Activated CD4-positive, alpha-beta T cell treated with anti-CD3 and anti-CD28 coated beads for 36 hours (primary cell): ENCODE measurements at regions not wholly inside any gene's neighbourhood (a gene's known extent, or its start where the extent isn't known, plus 50 kb on each side); places are given as distances from the start of the nearest gene placed in this dataset.

Experiments
- ATAC-seq: fragments of 200-7000 bp; cut with Tn5 transposase; one replicate; pipeline ENCODE4 v1.10.0; 2021; ENCODE audit warnings: mild to moderate bottlenecking, moderate library complexity
- CTCF ChIA-PET: fragments of 350-600 bp; sonication (Branson Sonifier 250); formaldehyde crosslinking; loops from one replicate; lab custom pipeline; 2021; ENCODE audit warnings: antibody characterized with exemption; lab: Charles Lee
- POLR2A ChIA-PET: fragments of 350-600 bp; sonication (Branson Sonifier 250); formaldehyde crosslinking; loops from one replicate; lab custom pipeline; 2021; ENCODE audit warnings: antibody characterized with exemption, inconsistent platforms; lab: Charles Lee
- DNase-seq: peaks from one replicate; pipeline ENCODE4 v3.0.0-alpha.2; 2020
- H3K27ac Mint-ChIP-seq: one replicate; pipeline ENCODE4 v1.8.0; 2021; ENCODE audit warnings: mixed read lengths
- H3K27me3 Mint-ChIP-seq: one replicate; pipeline ENCODE4 v1.8.0; 2021; ENCODE audit warnings: mixed read lengths
- H3K36me3 Mint-ChIP-seq: one replicate; pipeline ENCODE4 v1.8.0; 2021; ENCODE audit warnings: low read depth, mixed read lengths
- H3K4me1 Mint-ChIP-seq: one replicate; pipeline ENCODE4 v1.8.0; 2021; ENCODE audit warnings: mixed read lengths
- H3K4me3 Mint-ChIP-seq: one replicate; pipeline ENCODE4 v1.8.0; 2021; ENCODE audit warnings: mild to moderate bottlenecking, moderate library complexity, mixed read lengths
- H3K9me3 Mint-ChIP-seq: one replicate; pipeline ENCODE4 v1.8.0; 2021; ENCODE audit warnings: low read depth, mixed read lengths
- intact Hi-C, 2 experiments: fragments of 100-400 bp; cut with DNase I in 1 of 2; cut with micrococcal nuclease in 1 of 2; formaldehyde crosslinking; loops; one replicate each; pipeline versions ENCODE4 v1.14.2 to v1.15.1; 2022 to 2024; cut with DNase I, micrococcal nuclease

DNA sequence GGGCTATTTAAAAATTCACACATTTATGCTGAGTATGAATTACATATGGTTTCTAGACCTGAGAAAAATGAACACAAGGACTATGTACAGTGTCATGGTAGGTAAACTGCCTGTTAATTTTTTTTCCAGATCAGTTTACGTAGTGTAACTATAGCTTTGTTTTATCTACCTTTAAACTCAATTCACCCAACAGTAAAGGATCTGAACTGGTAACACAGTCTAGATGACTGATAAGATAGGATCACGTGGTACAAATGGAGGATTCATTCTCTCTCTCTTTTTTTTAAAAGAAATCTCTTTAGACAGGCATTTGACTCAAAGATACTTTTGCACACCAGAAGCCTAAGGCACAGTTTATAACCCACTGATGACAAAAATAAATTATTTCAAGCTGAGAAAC lies 130.8 kb upstream of the ATP2B1 start:
- Mint-ChIP-seq H3K27ac (no peak overlapping the region), H3K36me3 (no peaks in the 10 kb centered on the region), H3K4me1 (peaks cover 7% of the 10 kb centered on the region), H3K4me3 (no peak overlapping the region), H3K9me3 (no peaks in the 10 kb centered on the region), H3K27me3 (no peaks in the 10 kb centered on the region)
- no peak for DNase-seq
- ChIA-PET CTCF (no interaction called here), POLR2A (no interaction called here)
- no peak for ATAC-seq
- intact Hi-C loops, result no loop called here

DNA sequence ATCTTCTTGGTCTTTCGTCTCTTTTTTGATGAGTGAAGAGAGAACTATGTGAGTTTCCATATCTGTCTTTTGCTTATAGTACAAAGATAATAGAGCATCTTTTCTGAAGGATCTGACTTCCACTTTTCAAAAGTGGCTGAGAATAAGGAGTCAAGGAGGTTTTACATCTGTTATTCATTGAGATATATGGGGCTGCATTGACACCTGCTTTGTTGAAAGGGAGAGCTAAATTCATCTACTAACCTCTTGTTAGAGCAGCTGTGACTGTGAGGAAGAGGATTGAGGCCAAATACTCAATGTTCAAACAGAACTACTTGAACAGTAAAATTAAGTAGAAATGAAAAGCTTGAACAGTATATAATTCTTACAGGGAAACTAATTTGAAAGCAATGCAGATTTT lies 130.2 kb upstream of the ATP2B1 start:
- Mint-ChIP-seq H3K27me3 (no peaks in the 10 kb centered on the region), H3K9me3 (no peaks in the 10 kb centered on the region), H3K27ac (no peak overlapping the region), H3K4me3 (no peak overlapping the region), H3K4me1 (peaks cover 7% of the 10 kb centered on the region), H3K36me3 (no peaks in the 10 kb centered on the region)
- no peak for DNase-seq
- POLR2A ChIA-PET, result no interaction called here
- no peak for ATAC-seq
- intact Hi-C loops, result no loop called here
- CTCF ChIA-PET, result interaction anchor here (1.3 kb wide), 1 partner anchor 39 kb away, joined by 3 read pairs; no protein-coding TSS in a partner anchor

DNA sequence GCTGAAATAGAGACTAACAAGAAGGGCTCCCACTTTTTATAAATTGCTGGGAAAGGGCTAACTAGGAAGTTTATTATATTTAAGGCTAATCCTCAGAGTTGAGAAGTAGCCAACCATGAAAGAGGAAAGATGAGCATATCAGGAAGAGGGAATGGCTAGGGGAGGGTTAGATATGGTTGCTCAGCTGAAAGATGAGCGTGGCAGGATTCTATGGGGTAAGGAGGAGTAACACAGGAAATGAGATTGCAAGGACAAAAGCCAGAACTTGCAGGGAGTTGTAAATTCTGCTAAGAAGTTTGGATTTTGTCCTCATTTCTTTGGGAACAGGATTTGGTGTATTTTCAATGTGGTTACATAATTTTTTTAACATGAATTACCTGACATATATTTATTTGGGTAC lies 127.4 kb upstream of the ATP2B1 start:
- Mint-ChIP-seq H3K4me3 (no peak overlapping the region), H3K9me3 (no peaks in the 10 kb centered on the region), H3K36me3 (no peaks in the 10 kb centered on the region), H3K27me3 (no peaks in the 10 kb centered on the region), H3K27ac (no peak overlapping the region), H3K4me1 (peaks cover 7% of the 10 kb centered on the region)
- ATAC-seq, result no peak
- POLR2A ChIA-PET, result no interaction called here
- DNase-seq, result no peak
- CTCF ChIA-PET, result no interaction called here
- intact Hi-C loops, result no loop called here

DNA sequence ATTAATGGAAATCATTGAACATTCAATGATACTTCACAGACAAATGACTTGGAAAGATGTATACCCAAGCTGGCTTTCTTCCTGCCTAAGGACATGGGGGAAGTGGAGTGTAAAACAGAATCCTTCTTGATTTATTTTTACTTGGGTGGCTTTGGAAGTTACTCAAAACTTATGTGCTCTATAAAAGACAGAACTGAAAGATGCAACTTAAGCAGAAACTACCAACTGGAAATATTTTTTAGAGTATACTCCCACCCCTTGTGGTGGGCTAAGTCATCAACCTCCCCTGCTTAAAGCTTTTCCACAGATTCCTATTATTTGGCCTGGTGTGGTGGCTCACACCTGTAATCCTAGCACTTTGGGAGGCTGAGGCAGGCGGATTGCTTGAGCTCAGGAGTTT lies 126.0 kb upstream of the ATP2B1 start:
- no peak overlapping the region for H3K27ac Mint-ChIP-seq
- POLR2A ChIA-PET, result no interaction called here

DNA sequence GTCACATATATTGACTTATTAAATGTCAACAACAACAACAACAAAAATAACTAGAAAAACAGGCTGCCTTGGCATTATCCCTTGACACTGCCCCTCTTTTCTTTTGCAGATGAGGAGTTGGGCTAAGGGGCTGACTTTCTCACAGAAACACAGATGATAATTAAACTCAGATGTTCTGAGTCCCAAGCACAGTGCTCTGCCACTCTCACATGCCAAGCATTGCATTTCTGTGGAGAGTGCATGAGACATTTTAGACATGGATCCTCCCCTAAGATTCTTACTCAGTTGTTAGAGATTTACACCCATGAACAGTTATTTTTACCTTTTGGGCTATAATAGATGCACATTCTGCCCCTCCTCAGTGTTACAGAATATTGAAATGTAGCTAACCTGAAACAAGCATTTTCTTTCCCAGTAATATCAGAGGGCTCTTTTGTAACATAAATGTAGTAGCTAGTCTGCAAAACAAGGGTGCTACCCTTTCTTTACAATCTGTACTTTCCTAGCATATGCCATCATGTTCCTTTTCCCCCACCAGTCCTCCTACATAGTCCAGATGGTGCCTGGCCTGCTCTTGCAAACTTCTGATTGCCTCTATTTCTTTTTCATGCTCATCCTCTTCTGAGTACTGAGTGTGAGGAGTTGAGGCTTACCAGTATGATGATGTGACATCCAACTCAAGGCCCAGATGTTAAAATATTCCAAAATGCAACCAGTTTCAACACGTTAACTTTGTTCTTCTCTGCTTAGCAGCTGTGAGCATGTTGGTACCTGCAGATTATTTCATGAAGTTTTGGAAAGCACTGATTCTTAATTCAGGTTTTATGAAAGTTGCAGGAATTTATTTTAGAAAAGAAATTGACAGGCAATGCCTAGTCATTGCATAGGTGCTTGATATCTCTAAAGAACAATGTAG lies 125.0 kb upstream of the ATP2B1 start:
- DNase-seq (no peak), ATAC-seq (no peak)
- H3K4me3 Mint-ChIP-seq, result no peak overlapping the region
- peaks cover under 1% of the 10 kb centered on the region for H3K4me1 Mint-ChIP-seq
- H3K36me3 Mint-ChIP-seq, result no peaks in the 10 kb centered on the region
- intact Hi-C loops, result no loop called here
- CTCF ChIA-PET, result interaction anchor here (0.6 kb wide), 1 partner anchor 56 kb away, joined by 3 read pairs; no protein-coding TSS in a partner anchor
- POLR2A ChIA-PET, result no interaction called here
- no peaks in the 10 kb centered on the region for H3K9me3 Mint-ChIP-seq
- H3K27ac Mint-ChIP-seq, result no peak overlapping the region
- no peaks in the 10 kb centered on the region for H3K27me3 Mint-ChIP-seq

More for the DNA sequence above, 126.0 kb upstream of the ATP2B1 start:
- ATAC-seq (no peak), DNase-seq (no peak)
- Mint-ChIP-seq H3K36me3 (no peaks in the 10 kb centered on the region), H3K4me1 (peaks cover 7% of the 10 kb centered on the region), H3K27me3 (no peaks in the 10 kb centered on the region), H3K4me3 (no peak overlapping the region), H3K9me3 (no peaks in the 10 kb centered on the region)
- intact Hi-C loops, result no loop called here
- CTCF ChIA-PET, result interaction anchor here (0.6 to 0.7 kb wide), 2 partner anchors 215 to 271 kb away, joined by 3 to 4 read pairs; no protein-coding TSS in a partner anchor

DNA sequence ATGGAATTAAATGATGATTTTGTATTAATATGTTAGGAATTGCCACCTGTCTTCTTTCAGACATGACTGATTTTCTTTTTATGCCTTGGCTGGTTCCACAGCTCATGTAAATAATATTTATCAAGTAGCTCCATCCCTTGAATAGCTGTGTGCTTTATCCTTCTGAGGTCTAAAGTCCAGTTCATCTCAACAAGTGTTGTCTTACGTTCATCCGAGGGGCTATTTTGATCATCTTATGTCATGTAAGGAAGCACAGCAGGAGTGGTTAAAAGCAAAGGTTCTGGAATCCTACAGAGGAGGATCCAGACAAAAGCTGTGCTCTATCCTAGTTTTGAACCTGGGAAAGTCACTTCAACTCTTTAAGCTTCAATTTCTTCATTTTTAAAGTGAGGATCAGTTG lies 123.7 kb upstream of the ATP2B1 start:
- POLR2A ChIA-PET, result no interaction called here
- Mint-ChIP-seq H3K36me3 (no peaks in the 10 kb centered on the region), H3K9me3 (no peaks in the 10 kb centered on the region), H3K4me1 (no peaks in the 10 kb centered on the region), H3K27ac (no peak overlapping the region), H3K4me3 (no peak overlapping the region), H3K27me3 (no peaks in the 10 kb centered on the region)
- intact Hi-C loops, result no loop called here
- DNase-seq, result no peak
- no peak for ATAC-seq
- CTCF ChIA-PET, result no interaction called here

DNA sequence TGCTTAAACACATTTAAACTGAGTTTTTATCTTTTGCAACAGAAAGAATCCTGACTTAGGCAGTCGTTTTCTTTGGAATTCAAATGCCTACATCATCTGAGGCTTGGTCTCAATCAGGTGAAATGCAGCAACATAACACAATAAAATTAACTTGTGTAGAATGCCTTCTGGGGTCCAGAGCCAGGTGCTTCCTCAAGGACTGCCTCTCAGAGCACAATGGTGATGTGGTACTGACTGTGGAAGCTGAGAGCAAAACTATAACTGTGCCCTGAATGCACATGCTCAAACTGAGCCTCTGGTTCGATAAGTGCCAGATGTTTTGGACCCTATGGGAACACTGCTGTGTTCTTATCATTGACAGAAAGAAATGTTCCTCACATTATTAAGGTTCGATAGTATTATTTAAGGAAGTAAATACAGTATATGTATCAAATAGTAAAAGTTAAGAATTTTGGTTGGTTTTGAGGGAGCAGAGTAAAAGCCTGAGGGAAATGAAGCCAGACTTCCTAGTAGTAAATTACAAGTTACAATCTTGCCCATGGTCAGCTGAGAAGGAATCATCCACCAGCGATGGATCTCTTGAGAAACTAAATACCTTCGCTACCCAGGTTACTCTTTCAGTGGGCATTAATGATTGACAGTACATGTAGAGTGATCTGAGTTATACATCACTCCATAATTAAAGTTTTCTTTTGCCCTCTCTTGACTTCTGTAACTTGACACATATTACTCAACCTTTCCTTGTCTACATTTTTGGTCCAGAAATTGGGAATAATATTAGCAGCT lies 122.9 kb upstream of the ATP2B1 start:
- CTCF ChIA-PET, result no interaction called here
- H3K27me3 Mint-ChIP-seq, result no peaks in the 10 kb centered on the region
- no peak for ATAC-seq
- H3K4me1 Mint-ChIP-seq, result peaks cover 2% of the 10 kb centered on the region
- H3K9me3 Mint-ChIP-seq, result no peaks in the 10 kb centered on the region
- intact Hi-C loops, result no loop called here
- POLR2A ChIA-PET, result no interaction called here
- H3K4me3 Mint-ChIP-seq, result no peak overlapping the region
- H3K36me3 Mint-ChIP-seq, result no peaks in the 10 kb centered on the region
- DNase-seq, result no peak
- no peak overlapping the region for H3K27ac Mint-ChIP-seq

DNA sequence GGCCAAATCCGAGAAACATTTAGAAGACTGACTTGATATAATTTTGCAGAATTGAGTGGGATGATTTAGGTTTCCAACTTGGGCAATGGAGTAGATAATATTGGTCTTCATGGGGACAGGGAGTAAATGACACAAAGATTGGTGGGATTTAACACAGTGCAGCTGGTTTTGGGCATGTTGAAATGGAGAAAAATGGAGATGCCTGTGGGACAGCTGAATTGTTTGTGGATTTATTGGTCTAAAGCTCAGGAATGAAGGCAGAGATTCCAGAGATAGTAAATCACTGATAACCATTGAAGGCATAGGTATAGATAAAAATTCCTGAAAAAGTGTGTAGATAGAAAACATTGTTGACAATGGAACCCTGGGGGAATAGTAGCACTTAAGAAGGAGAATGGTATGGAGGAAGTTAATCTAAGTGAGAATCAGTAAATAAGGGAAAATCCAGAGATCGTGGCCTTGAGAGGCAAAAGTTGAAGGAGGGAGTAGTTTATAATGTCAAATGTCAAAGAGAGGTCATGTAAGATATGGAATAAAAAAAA lies 120.9 kb upstream of the ATP2B1 start:
- H3K9me3 Mint-ChIP-seq, result no peaks in the 10 kb centered on the region
- intact Hi-C loops, result no loop called here

DNA sequence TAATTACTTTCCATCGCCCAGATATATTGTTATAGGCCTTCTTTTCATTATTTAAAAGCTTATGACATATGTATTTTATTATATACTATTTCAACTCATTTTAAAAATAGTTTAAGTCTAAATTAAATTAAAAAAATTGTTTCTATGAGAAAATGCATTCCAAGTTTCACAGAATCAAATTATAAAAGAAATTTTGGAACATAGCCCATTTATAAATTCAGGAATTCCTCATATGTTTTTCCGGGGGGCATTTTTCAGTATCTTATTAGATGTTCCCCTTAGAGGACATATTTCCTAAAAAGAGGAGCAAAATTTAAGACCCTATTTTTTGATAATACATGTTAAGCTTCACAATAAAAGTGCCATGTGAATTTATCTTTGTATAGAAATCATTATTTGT lies 119.9 kb upstream of the ATP2B1 start:
- DNase-seq (no peak), ATAC-seq (no peak)
- no peaks in the 10 kb centered on the region for H3K27me3 Mint-ChIP-seq
- H3K36me3 Mint-ChIP-seq, result no peaks in the 10 kb centered on the region
- peaks cover 13% of the 10 kb centered on the region for H3K4me1 Mint-ChIP-seq
- ChIA-PET CTCF (no interaction called here), POLR2A (no interaction called here)
- no peak overlapping the region for H3K27ac Mint-ChIP-seq
- no peak overlapping the region for H3K4me3 Mint-ChIP-seq
- intact Hi-C loops, result no loop called here
- H3K9me3 Mint-ChIP-seq, result no peaks in the 10 kb centered on the region

More for the DNA sequence above, 120.9 kb upstream of the ATP2B1 start:
- no peaks in the 10 kb centered on the region for H3K36me3 Mint-ChIP-seq
- DNase-seq (no peak), ATAC-seq (no peak)
- no peak overlapping the region for H3K27ac Mint-ChIP-seq
- H3K27me3 Mint-ChIP-seq, result no peaks in the 10 kb centered on the region
- H3K4me3 Mint-ChIP-seq, result no peak overlapping the region
- POLR2A ChIA-PET, result no interaction called here
- H3K4me1 Mint-ChIP-seq, result peaks cover 13% of the 10 kb centered on the region
- CTCF ChIA-PET, result no interaction called here

DNA sequence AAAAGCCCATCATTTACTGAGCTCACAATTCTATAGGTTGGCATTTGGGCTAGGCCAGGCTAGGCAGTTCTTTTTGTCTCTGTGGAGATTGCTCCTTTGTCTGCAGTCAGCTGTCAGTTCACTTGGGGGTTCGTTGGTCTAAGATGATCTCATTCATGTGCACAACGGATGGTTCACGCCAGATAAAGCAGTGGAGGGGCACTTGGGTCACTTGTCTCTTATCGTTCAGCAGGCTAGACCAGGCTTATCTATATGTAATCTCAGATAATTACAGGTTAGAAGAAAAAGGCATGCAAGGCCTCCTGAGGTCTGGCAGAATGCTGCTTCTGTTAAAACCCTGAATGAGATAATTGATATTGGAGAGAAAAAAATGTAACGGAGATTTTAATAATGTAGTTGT lies 119.0 kb upstream of the ATP2B1 start:
- ChIA-PET CTCF (interaction anchor here (0.6 kb wide), 1 partner anchor 15 kb away, joined by 4 read pairs; no protein-coding TSS in a partner anchor), POLR2A (no interaction called here)
- no peak for ATAC-seq
- Mint-ChIP-seq H3K36me3 (no peaks in the 10 kb centered on the region), H3K4me3 (no peak overlapping the region), H3K4me1 (peaks cover 13% of the 10 kb centered on the region), H3K9me3 (no peaks in the 10 kb centered on the region), H3K27me3 (no peaks in the 10 kb centered on the region), H3K27ac (no peak overlapping the region)
- DNase-seq, result no peak
- intact Hi-C loops, result no loop called here

DNA sequence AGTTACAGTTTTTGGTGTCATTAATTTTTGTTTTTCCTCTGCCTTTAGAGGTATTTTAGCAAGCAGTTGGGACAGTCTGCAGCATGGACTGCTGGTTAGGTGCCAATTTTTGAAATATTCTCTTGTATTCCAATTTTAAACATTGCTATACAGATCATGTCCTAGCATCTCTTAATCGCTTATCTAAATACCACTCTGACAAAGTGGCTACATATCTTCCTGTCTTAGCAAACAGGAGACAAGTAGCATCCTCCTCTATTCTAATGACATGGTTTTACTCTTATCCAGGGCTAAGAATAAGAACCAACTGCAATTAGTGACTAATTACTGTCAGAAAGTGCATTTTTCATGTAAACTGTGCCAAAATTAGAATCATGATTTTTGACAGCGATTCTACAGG lies 117.8 kb upstream of the ATP2B1 start:
- DNase-seq, result no peak
- ATAC-seq, result no peak
- H3K4me3 Mint-ChIP-seq, result no peak overlapping the region
- ChIA-PET POLR2A (no interaction called here), CTCF (no interaction called here)
- intact Hi-C loops, result no loop called here
- no peaks in the 10 kb centered on the region for H3K27me3 Mint-ChIP-seq
- H3K4me1 Mint-ChIP-seq, result peaks cover 13% of the 10 kb centered on the region
- H3K9me3 Mint-ChIP-seq, result no peaks in the 10 kb centered on the region
- no peaks in the 10 kb centered on the region for H3K36me3 Mint-ChIP-seq
- H3K27ac Mint-ChIP-seq, result no peak overlapping the region
